Mesothelial cell of epicardium (in vitro differentiated cells): ENCODE measurements at regions not wholly inside any gene's neighbourhood (a gene's known extent, or its start where the extent isn't known, plus 50 kb on each side); places are given as distances from the start of the nearest gene placed in this dataset.
"Not testable (repeated sequence)": the region's sequence is repeated elsewhere in the genome, so short reads cannot be mapped to it uniquely, and the experiment has no call there.

Experiments
- DNase-seq, 2 experiments: peaks; one replicate each; pipeline ENCODE4 v3.0.0; 2021; ENCODE audit warnings: low spot score in 2 of 2; ENCODE audit not compliant: unreplicated experiment in 2 of 2
- H3K27ac Mint-ChIP-seq: 2 replicates; pipeline ENCODE4 v1.8.0; 2021; ENCODE audit warnings: mixed read lengths
- H3K27me3 Mint-ChIP-seq: 2 replicates; pipeline ENCODE4 v1.8.0; 2021; ENCODE audit warnings: low read depth, mixed read lengths
- H3K36me3 Mint-ChIP-seq: 2 replicates; pipeline ENCODE4 v1.8.0; 2021; ENCODE audit warnings: mixed read lengths
- H3K4me1 Mint-ChIP-seq: 2 replicates; pipeline ENCODE4 v1.8.0; 2021; ENCODE audit warnings: mixed read lengths
- H3K4me3 Mint-ChIP-seq: 2 replicates; pipeline ENCODE4 v1.8.0; 2021; ENCODE audit warnings: mild to moderate bottlenecking, moderate library complexity, mixed read lengths
- H3K9me3 Mint-ChIP-seq: 2 replicates; pipeline ENCODE4 v1.8.0; 2021; ENCODE audit warnings: mixed read lengths
- TF ChIP-seq, protein P1 (sequence below): fragments of 200-600 bp; sonication (generic); IDR thresholded peaks from one replicate; pipeline ENCODE4 v1.5.0; 2021; ENCODE audit warnings: antibody characterized with exemption; ENCODE audit not compliant: unreplicated experiment

DNA sequence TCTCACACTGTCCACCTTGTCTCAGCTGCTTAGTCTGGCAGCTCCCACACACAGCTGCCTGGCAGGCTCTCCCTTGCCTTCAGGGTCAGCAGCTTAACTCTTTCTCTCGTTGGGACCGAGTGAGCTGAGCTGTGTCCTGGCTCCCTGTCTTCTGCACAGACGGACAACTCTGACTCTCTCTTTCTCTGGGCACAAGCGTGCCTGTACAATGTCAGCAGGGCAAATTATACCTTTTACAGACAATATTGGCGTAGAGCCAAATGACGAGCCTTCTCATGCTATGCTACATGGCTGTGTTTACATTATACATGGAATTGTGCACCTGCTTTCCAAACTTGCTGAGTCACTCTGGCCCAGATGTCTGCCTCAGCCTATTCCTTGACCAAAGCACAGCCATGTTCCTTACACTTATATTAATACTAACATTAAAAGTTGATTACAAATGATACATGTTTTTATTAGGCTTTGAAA, 188.6 kb downstream of the CYLC2 start:
- Mint-ChIP-seq H3K27me3 (no peaks in the 10 kb centered on the region), H3K27ac (peak overlapping the region; percentile 47), H3K4me1 (peaks cover 7% of the 10 kb centered on the region), H3K36me3 (no peaks in the 10 kb centered on the region), H3K9me3 (no peaks in the 10 kb centered on the region), H3K4me3 (peak overlapping the region; percentile 4)
- DNase-seq, result no peak
- TF ChIP-seq, protein P1, sequence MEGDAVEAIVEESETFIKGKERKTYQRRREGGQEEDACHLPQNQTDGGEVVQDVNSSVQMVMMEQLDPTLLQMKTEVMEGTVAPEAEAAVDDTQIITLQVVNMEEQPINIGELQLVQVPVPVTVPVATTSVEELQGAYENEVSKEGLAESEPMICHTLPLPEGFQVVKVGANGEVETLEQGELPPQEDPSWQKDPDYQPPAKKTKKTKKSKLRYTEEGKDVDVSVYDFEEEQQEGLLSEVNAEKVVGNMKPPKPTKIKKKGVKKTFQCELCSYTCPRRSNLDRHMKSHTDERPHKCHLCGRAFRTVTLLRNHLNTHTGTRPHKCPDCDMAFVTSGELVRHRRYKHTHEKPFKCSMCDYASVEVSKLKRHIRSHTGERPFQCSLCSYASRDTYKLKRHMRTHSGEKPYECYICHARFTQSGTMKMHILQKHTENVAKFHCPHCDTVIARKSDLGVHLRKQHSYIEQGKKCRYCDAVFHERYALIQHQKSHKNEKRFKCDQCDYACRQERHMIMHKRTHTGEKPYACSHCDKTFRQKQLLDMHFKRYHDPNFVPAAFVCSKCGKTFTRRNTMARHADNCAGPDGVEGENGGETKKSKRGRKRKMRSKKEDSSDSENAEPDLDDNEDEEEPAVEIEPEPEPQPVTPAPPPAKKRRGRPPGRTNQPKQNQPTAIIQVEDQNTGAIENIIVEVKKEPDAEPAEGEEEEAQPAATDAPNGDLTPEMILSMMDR, result no peak

GRCh38 chr9:103186959-103187358, 191.8 kb downstream of the CYLC2 start:
- H3K4me1 Mint-ChIP-seq, result peaks cover 7% of the 10 kb centered on the region
- TF ChIP-seq, protein P1, result no peak
- no peak for DNase-seq
- no peaks in the 10 kb centered on the region for H3K36me3 Mint-ChIP-seq
- H3K4me3 Mint-ChIP-seq, result no peak overlapping the region
- no peaks in the 10 kb centered on the region for H3K27me3 Mint-ChIP-seq
- no peaks in the 10 kb centered on the region for H3K9me3 Mint-ChIP-seq
- no peak overlapping the region for H3K27ac Mint-ChIP-seq

DNA sequence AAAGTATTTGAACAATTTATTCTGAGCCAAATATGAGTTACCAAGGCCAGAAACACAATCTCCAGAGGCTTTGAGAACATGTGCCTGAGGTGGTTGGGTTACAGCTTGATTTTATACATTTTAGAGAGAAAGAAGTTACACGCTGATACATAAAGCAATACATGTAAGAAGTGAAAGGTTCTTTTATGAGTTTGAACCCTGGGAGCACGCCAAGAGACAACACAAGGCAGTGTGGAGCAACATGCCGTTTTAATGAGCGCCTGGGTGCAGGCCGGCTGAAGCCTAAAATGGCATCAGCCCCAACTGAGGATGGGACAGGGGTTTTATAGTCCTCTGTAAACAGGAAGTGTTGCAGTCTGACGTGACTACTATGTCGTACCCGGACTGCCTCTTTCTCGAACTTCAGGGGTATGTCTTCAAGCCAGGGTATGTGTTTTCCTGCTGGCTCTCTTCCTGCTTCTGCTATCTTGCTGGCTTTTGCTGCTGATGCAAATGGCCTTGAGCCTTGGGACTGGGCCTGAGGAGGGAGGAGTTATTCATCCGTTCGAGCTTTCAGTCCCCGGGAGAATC, 193.7 kb downstream of the CYLC2 start:
- no peak for DNase-seq
- TF ChIP-seq, protein P1, result no peak
- Mint-ChIP-seq H3K36me3 (no peaks in the 10 kb centered on the region), H3K9me3 (no peaks in the 10 kb centered on the region), H3K27me3 (no peaks in the 10 kb centered on the region), H3K4me3 (no peak overlapping the region), H3K27ac (no peak overlapping the region), H3K4me1 (peaks cover under 1% of the 10 kb centered on the region)

GRCh38 chr9:103193992-103194391, 198.9 kb downstream of the CYLC2 start:
- DNase-seq, result no peak
- Mint-ChIP-seq H3K4me3 (no peak overlapping the region), H3K9me3 (no peaks in the 10 kb centered on the region), H3K36me3 (no peaks in the 10 kb centered on the region), H3K4me1 (no peaks in the 10 kb centered on the region), H3K27me3 (no peaks in the 10 kb centered on the region), H3K27ac (no peak overlapping the region)
- TF ChIP-seq, protein P1, result no peak

DNA sequence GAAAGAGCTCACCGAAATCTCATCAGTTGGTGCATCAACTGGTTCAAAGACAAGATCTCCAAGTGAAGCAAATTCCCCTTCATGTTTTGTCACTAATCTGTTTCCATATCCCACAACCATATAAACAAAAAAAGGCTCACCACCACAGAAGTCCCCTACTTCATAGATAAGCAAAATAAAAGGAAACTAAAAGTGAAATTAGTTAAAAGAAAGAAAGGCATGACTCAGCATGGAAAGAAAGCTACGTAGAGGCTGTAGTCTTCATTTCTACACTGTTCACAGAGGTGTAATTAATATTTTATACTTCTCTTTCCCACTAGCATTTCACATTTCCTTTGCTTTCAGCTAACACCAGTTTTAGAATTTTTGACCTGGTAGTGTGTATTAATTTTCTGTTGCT, 208.0 kb downstream of the CYLC2 start:
- no peaks in the 10 kb centered on the region for H3K9me3 Mint-ChIP-seq
- H3K27ac Mint-ChIP-seq, result no peak overlapping the region
- H3K4me3 Mint-ChIP-seq, result no peak overlapping the region
- H3K27me3 Mint-ChIP-seq, result no peaks in the 10 kb centered on the region
- DNase-seq, result no peak
- no peaks in the 10 kb centered on the region for H3K36me3 Mint-ChIP-seq
- TF ChIP-seq, protein P1, result no peak
- H3K4me1 Mint-ChIP-seq, result no peaks in the 10 kb centered on the region

DNA sequence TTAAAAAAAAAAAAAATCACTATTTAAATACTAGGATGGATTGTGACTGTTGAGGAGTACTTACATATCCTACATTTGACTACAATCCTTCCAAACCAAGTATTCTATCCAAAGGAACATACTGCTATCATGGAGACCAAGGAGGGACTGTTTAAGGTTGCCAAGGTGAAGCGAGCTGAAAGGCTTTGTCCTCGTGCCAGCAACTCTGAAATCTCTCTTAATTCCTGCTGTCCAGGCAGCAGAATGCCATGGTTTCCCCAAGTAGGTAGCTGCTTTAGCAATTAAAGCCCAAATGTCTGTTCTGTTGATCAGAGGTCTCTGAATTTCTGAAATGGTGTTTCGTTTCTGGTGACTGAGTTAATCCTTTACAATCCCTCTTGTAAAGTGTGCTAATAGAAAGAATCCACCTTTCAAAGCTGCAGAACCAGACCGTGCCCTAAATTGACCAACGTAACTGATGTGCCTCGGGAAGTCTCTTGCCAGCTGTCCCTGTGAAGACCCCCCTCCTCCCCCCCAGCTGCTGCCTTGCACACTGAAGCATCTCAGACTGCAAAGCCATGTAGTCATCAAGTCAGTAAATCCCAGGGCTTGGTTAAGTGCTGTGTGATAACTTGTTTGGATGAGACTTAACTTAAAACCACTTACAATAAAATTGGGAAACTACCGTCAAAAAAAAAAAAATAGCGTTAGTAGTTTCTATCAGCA, 210.9 kb downstream of the CYLC2 start:
- H3K27ac Mint-ChIP-seq, H3K36me3 Mint-ChIP-seq, H3K4me1 Mint-ChIP-seq, H3K4me3 Mint-ChIP-seq, DNase-seq, H3K27me3 Mint-ChIP-seq: not testable (repeated sequence)
- H3K9me3 Mint-ChIP-seq, result peaks cover 15% of the 10 kb centered on the region
